GM04503 (cell line): ENCODE measurements at regions not wholly inside any gene's neighbourhood (a gene's known extent, or its start where the extent isn't known, plus 50 kb on each side); places are given as distances from the start of the nearest gene placed in this dataset.
"Not testable (repeated sequence)": the region's sequence is repeated elsewhere in the genome, so short reads cannot be mapped to it uniquely, and the experiment has no call there.

ENCODE experiments used
- DNase-seq: peaks from one replicate; pipeline ENCODE4 v3.0.0-alpha.2; 2012; ENCODE audit warnings: low read depth

DNA sequence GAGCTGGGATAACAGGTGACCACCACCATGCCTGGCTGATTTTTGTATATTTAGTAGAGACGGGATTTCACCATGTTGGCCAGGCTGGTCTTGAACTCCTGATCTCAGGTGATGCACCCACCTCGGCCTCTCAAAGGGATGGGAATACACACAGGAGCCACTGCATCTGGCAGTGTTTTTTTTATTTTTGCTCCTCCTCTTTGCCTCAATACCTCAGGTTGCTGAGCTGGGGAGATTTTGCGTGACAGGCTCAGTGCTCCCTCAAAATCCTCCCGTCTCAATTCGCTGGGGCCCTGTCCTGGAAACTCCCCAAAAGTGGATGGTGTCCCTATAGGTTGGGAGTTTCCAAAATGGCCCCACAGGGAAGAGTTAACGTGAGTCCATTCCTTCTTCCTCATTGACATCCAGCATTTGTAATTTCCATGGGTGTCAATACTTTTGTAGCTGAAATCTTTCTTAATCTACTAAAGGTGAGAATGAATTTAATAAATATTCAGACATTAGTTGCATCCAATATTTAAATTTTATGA lies 71.8 kb downstream of the GGTLC2 start:
- no peak for DNase-seq

GRCh38 chr22:22717664-22718063 lies 73.2 kb downstream of the GGTLC2 start:
- DNase-seq, result no peak

DNA sequence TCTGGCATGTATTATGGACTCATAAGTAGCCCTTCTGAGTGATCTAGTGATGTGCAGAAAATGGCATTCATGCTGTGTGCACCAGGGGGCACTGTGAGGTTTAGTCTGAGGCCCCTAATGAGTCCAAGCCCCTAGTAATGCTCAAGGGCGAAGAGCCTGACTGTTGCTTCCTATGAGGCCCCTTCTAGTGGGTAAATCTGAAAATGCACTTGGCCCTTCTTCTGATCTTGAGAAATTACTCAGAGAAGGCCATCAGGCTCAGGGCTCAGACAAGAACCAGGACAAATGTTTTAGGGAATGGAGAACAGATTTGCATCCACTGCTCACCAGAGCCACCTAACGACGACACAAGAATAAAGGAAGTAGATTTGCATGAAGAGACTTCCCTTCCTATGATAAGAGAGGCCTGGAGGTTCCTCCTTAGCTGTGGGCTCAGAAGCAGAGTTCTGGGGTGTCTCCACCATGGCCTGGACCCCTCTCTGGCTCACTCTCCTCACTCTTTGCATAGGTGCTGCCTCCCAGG lies 75.8 kb downstream of the GGTLC2 start:
- no peak for DNase-seq

DNA sequence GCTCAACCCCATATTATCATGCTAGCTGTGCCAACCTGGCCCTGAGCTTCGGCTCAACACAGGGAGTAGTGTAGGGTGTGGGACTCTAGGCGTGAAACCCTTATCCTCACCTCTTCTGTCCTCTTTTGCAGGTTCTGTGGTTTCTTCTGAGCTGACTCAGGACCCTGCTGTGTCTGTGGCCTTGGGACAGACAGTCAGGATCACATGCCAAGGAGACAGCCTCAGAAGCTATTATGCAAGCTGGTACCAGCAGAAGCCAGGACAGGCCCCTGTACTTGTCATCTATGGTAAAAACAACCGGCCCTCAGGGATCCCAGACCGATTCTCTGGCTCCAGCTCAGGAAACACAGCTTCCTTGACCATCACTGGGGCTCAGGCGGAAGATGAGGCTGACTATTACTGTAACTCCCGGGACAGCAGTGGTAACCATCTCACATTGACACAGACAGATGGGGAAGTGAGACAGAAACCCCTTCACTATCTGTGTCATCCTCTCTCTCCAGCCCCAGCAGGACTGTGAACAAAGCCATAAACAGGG lies 76.4 kb downstream of the GGTLC2 start:
- DNase-seq, result no peak

DNA sequence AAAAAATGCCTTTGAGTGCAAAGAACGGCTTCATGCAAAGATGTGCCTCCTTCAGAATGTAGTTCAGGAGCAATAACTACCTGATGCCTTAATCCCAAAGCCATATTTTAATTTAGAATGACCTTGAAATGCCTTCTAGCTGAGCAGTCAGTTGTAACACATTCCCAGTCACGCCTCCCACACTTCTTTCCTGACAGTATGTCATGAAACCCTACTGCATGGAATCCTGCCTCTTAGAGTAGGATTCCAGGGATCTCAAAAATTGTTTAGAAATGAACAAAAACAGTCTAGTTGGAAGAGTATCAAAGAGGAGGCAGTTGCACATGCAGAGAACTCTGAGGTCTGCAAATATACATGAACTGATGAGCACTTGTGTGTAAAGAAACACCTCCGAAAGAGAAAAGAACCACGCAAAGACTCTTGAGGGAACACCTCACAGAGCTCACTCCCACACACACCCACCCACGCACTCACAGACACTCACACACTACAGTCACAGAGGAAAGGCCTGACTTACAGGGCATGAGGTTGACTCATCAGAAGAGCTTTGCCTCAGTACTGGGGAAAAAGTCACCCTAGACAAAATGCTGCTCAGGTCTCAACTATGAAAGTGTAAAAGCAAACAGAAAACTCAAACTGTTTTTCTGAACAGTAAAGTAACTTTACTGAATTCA lies 77.4 kb downstream of the GGTLC2 start:
- DNase-seq, result no peak

- no peak for DNase-seq
Observed at GRCh38 chr22:22728382-22728781, 84.0 kb downstream of the GGTLC2 start.

DNA sequence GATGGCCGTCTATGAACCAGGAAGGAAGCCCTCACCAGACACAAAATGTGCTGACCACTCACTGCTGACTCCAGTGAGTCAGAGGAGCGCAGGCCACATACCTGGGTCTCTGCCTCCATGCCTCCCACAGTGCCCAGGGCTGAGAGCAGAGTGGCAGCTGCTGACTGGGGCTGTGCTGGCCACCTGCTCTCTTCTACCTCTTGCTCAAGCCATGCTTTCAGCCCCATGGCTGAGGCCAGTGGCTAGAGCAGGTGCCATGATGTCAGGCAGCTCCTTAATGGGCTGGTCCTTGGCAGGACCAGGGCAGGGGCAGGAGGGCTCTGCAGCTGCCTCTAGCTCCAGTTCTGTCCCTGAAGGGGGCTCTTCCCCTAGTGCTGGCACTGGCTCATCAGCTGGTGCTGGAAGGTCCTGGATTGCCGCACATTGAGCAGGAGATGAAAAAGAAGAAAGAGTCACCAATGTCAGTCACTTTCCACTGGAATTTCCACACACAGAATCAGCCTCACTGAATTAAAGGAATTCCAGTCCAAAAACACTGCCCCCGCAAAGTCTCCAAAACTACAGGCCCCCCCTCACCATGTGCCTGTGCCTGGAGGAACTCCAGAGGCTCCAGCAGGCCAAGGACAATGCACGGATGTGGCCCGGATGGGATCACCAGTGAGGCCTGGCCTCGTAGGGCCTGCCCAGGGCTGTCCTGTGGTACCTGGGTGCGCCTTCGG lies 86.4 kb downstream of the GGTLC2 start:
- DNase-seq, result no peak

GRCh38 chr22:22731374-22731676 lies 86.9 kb downstream of the GGTLC2 start:
- no peak for DNase-seq

GRCh38 chr22:22733006-22733405 lies 88.6 kb downstream of the GGTLC2 start:
- DNase-seq, result not testable (repeated sequence)

DNA sequence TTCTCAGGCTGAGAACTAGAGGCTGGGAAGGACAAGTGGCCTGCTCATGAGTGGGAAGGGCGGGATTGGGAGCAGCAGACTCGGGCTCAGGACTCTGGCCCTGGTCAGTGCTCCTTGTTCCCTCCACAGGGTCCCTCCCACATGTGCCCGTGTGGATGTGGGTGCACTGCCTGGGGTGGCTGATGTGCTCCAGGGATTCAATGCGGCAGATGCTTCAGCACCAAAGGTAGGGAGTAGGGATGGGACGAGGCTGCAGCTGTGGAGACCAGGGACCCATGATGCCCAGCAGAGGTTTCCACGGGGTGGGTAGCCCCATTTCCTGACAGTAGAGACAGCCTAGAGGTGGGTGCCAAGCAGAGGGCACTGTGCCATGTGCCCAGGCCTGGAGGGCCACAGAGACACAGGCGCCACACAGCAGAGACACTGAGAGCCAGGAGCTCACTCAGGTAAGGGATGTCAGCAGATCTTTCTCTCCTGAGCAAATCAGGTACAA lies 89.5 kb downstream of the GGTLC2 start:
- DNase-seq, result no peak

DNA sequence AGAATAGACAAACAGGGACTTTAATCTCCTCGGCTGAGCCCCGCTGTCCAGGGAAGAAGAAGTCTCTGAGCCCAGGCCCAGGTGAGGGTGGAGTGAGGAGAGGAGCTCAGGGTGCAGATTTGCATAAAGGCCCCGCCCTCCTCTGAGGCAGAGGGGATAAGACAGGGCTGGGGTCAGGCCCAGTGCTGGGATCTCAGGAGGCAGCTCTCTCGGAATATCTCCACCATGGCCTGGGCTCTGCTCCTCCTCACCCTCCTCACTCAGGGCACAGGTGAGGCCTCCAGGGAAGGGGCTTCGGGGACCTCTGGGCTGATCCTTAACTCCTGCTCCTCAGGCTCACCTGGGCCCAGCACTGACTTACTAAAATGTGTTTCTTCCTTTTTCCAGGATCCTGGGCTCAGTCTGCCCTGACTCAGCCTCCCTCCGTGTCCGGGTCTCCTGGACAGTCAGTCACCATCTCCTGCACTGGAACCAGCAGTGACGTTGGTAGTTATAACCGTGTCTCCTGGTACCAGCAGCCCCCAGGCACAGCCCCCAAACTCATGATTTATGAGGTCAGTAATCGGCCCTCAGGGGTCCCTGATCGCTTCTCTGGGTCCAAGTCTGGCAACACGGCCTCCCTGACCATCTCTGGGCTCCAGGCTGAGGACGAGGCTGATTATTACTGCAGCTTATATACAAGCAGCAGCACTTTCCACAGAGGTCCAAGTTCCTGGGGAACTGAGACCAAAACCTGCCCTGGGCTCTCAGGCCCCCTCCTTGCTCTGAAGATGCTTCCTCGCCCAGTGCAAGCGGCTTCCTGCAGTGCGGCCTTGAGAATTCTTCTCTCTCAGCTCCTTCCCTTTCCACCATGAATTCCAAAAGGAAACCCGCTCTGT lies 90.2 kb downstream of the GGTLC2 start:
- not testable (repeated sequence) for DNase-seq

DNA sequence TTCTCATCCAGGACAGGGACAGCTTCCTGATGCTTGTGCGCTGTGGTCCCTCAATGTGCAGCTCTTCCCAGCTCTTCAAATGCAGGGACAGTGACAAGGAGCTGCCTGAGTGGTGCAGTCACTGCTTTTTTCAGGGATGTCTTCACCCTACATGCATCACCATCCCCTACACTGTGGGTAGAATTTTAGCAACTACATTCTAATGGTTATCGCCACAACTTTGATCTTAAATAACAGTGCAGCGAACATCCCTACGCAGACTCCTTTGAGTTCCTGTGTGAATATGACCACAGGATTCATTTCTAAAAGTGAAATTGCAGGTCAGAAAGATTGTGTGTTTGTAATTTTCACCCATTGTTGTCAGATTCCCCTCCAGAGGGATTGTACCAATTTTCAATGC lies 90.9 kb downstream of the GGTLC2 start:
- DNase-seq, result not testable (repeated sequence)

- DNase-seq, result no peak
Observed at GRCh38 chr22:22735695-22736611, 91.5 kb downstream of the GGTLC2 start.

GRCh38 chr22:22737590-22737989 lies 93.2 kb downstream of the GGTLC2 start:
- no peak for DNase-seq

DNA sequence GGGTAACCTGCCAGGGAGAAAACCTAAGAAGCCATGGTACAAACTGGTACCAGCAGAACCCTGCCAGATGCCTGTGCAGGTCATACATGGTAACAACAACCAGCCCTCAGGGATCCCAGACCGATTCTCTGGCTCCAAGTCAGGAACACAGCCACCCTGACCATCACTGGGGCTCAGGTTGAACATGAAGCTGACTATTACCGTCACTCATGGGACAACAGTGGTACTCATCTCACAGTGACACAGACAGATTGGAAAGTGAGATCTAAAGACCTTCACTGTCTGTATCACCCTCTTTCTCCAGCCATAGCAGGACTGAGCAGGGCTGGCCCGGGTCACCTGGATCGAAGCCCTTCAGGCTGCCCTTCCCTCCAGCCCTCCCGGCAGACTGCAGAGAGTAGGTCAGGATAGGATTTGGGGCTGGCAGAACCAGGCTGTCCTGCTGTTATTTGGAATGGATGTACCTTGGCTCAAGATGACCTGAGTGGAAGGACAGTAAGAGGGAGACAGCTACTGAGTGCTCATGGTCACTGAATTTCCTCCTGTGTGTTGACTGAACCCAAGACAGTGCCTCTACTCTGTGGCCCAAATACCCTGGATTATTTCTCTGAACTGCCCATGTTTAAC lies 94.7 kb downstream of the GGTLC2 start:
- DNase-seq, result no peak

GRCh38 chr22:22740560-22741276 lies 96.3 kb downstream of the GGTLC2 start:
- no peak for DNase-seq

DNA sequence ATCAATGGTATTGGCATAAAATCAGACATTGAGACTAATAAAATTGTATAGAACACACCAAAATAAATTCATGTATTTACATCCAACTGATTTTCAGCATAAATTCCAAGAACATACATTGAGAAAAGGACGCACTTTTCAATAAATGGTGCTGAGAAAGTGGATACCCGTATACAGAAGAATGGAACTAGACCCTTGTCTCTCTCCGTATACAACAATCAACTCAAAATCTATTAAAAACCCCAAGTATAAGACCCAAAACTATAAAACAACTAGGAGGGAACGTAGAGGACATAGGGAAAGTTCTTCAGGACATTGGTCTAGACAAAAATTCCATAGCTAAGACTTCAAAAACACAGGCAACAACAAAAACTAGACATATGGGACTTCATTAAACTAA lies 97.4 kb downstream of the GGTLC2 start:
- DNase-seq, result no peak

GRCh38 chr22:22742641-22743040 lies 98.2 kb downstream of the GGTLC2 start:
- no peak for DNase-seq

DNA sequence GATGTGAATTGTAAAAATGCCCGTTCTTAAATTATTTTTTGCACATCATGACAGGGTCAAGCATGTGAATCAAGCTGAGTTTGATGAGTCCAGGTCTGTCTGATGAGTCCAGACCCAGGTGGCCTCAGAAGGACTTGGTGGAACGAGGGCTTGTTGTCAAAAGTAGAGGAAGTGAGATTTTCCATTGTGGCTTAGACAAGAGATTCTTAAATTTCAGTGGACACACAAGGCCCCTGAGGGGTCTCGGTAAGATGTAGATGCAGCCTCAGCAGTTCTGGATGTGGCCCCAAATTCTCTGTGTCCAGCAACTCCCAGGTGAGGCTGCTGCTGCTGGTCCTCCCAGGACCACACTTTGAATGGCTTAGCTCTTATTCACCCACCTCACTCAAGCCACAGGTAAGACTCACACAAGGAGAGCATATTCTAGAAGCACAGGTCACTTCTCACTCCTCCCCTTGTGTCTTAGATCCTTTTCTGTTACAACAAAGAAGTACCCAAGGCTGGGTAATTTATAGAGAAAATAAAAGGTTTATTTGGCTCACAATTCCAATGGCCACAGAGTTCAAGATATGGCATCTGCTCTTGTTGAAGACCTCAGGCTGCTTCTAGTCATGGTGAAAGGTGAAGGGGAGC lies 98.8 kb downstream of the GGTLC2 start:
- no peak for DNase-seq
